Ovary (tissue), 7 donors: ENCODE measurements at regions not wholly inside any gene's neighbourhood (a gene's known extent, or its start where the extent isn't known, plus 50 kb on each side); places are given as distances from the start of the nearest gene placed in this dataset.

Source experiments
- DNase-seq, 5 donors: peaks; one replicate each; pipeline ENCODE4 v3.0.0-alpha.2; 2019 to 2020
- H3K27ac ChIP-seq, 2 donors: fragments of 200-600 bp; one replicate each; pipeline versions ENCODE4 v1.5.1 to v1.8.0; 2019 to 2022
- H3K27me3 ChIP-seq: fragments of 200-600 bp; one replicate; pipeline ENCODE4 v1.8.0; 2022
- H3K36me3 ChIP-seq: fragments of 200-600 bp; sonication (generic); one replicate; pipeline ENCODE4 v1.5.1; 2019
- H3K4me1 ChIP-seq: one replicate; pipeline ENCODE4 v1.8.1; 2013; ENCODE audit warnings: mild to moderate bottlenecking, moderate library complexity; ENCODE audit not compliant: insufficient read depth
- H3K4me3 ChIP-seq: fragments of 200-600 bp; sonication (generic); one replicate; pipeline ENCODE4 v1.5.1; 2017
- H3K9me3 ChIP-seq, 2 donors: fragments of 200-600 bp in 1 of 2; sonication (generic) in 1 of 2; one replicate each; pipeline versions ENCODE4 v1.5.1 to v1.8.1; 2013 to 2019; ENCODE audit warnings: mild to moderate bottlenecking in 1 of 2, moderate library complexity in 1 of 2
- CTCF ChIP-seq, 3 donors: fragments of 450-650 bp in 2 of 3; fragments of 200-600 bp in 1 of 3; IDR thresholded peaks; one replicate each; pipeline versions ENCODE4 v1.5.1 to v1.8.0; 2016 to 2022; ENCODE audit warnings: antibody characterized with exemption in 3 of 3, mild to moderate bottlenecking in 1 of 3
- EP300 ChIP-seq: sonication (generic); formaldehyde crosslinking; IDR thresholded peaks from one replicate; pipeline ENCODE4 v1.6.1; 2017; ENCODE audit warnings: antibody characterized with exemption
- POLR2A ChIP-seq: fragments of 450-650 bp; IDR thresholded peaks from one replicate; pipeline ENCODE4 v1.6.1; 2017; ENCODE audit warnings: antibody characterized with exemption, mild to moderate bottlenecking, moderate library complexity
- WGBS, 3 donors: extraction: QIAGEN DNeasy Blood & Tissue Kit in 1 of 3; methylation state at CpG; one replicate each; pipeline versions ENCODE4 v1.1.5 to v1.1.7; 2013 to 2017; 5-methylcytosine and 5-hydroxymethylcytosine counted together
- intact Hi-C, 4 donors: fragments of 100-400 bp; cut with DNase I; formaldehyde crosslinking; loops; one replicate each; pipeline versions ENCODE4 v1.11.0 to v1.15.1; 2022 to 2023
- donor health status: DM: no; HTN: no; CAD: no; lungs with moderate emphysema.
- donor health status: DM: no; HTN: no; CAD: no.
- donor health status: Bipolar disorder and iron deficiency.
- donor health status: DM: no; HTN: no; CAD: no.
- donor health status: DM: yes; HTN: yes; CAD: no.

GRCh38 chr14:36426113-36426512 is 93.9 kb downstream of the NKX2-1 start:
- Histone ChIP-seq H3K4me1 (no peaks in the 10 kb centered on the region), H3K9me3 (no peaks in the 10 kb centered on the region), H3K27ac (no peak overlapping the region), H3K4me3 (no peak overlapping the region), H3K36me3 (no peaks in the 10 kb centered on the region), H3K27me3 (no peaks in the 10 kb centered on the region)
- intact Hi-C loops = no loop called here
- no peak for DNase-seq
- TF ChIP-seq CTCF (IDR thresholded peaks at IDR 0.05) (no peak), EP300 (no peak), POLR2A (no peak)

GRCh38 chr14:36424478-36425102 is 95.4 kb downstream of the NKX2-1 start:
- no peaks in the 10 kb centered on the region for H3K36me3 ChIP-seq
- DNase-seq = no peak
- no peaks in the 10 kb centered on the region for H3K4me1 ChIP-seq
- H3K4me3 ChIP-seq = no peak overlapping the region
- H3K27me3 ChIP-seq = no peaks in the 10 kb centered on the region
- H3K27ac ChIP-seq = no peak overlapping the region
- TF ChIP-seq EP300 (no peak), CTCF (IDR thresholded peaks at IDR 0.05) (no peak), POLR2A (no peak)
- no peaks in the 10 kb centered on the region for H3K9me3 ChIP-seq
- WGBS, 3 donors = 40 to 59% (median 47%) methylated on average over 3 of the region's 3 CpGs
- intact Hi-C loops = no loop called here

- WGBS, 3 donors = 52 to 56% (median 53%) methylated on average over 5 of the region's 5 CpGs
- no peak for DNase-seq
- Histone ChIP-seq H3K4me3 (no peak overlapping the region), H3K4me1 (no peaks in the 10 kb centered on the region), H3K27me3 (no peaks in the 10 kb centered on the region), H3K9me3 (no peaks in the 10 kb centered on the region), H3K36me3 (no peaks in the 10 kb centered on the region), H3K27ac (no peak overlapping the region)
- TF ChIP-seq CTCF (IDR thresholded peaks at IDR 0.05) (no peak), EP300 (no peak), POLR2A (no peak)
- intact Hi-C loops = no loop called here
These were observed 96.6 kb downstream of the NKX2-1 start for GRCh38 chr14:36423430-36423829.

GRCh38 chr14:36420149-36420687 is 99.8 kb upstream of the MBIP start:
- TF ChIP-seq EP300 (no peak), CTCF (IDR thresholded peaks at IDR 0.05) (no peak), POLR2A (no peak)
- intact Hi-C loops = no loop called here
- no peak for DNase-seq
- no peak overlapping the region for H3K27ac ChIP-seq
- no peaks in the 10 kb centered on the region for H3K9me3 ChIP-seq
- H3K27me3 ChIP-seq = no peaks in the 10 kb centered on the region
- WGBS, 3 donors = 68 to 76% (median 72%) methylated on average over 4 of the region's 4 CpGs
- H3K4me1 ChIP-seq = no peaks in the 10 kb centered on the region
- H3K36me3 ChIP-seq = no peaks in the 10 kb centered on the region
- H3K4me3 ChIP-seq = no peak overlapping the region
